HCT116 (cell line): ENCODE measurements at regions not wholly inside any gene's neighbourhood (a gene's known extent, or its start where the extent isn't known, plus 50 kb on each side); places are given as distances from the start of the nearest gene placed in this dataset.

Experiments used
- ATAC-seq: fragments of 200-7000 bp; cut with Tn5 transposase; 2 replicates; pipeline ENCODE4 v1.9.1; 2020; ENCODE audit warnings: mild to moderate bottlenecking, moderate library complexity
- BruUV-seq: library from RNA; stranded (reverse); fragments of 400-500 nt; replicated peaks from 2 replicates; lab custom pipeline; 2021; lab: Mats Ljungman, UMichigan
- CTCF ChIA-PET: fragments of 300-600 bp; sonication (Branson Sonifier 250); formaldehyde crosslinking; loops from one replicate; lab custom pipeline; 2021; ENCODE audit warnings: antibody characterized with exemption; lab: Charles Lee
- POLR2A ChIA-PET: fragments of 300-600, 350-600 bp; sonication (Branson Sonifier 250); formaldehyde crosslinking; loops from one replicate; lab custom pipeline; 2021; ENCODE audit warnings: antibody characterized with exemption; lab: Charles Lee
- RAD21 ChIA-PET, 2 experiments: fragments of 300-600 bp; sonication (Branson Sonifier 250); formaldehyde crosslinking; loops; one replicate each; lab custom pipeline; 2023; ENCODE audit warnings: low total read pairs in 2 of 2; ENCODE audit not compliant: uncharacterized antibody in 2 of 2, unreplicated experiment in 2 of 2, low non-redundant PET in 1 of 2; lab: Charles Lee
- DNase-seq: peaks from one replicate; pipeline ENCODE4 v3.0.0-alpha.2; 2010; ENCODE audit warnings: low read depth, low spot score
- H2AFZ ChIP-seq: fragments of 200-600 bp; shearing (Covaris generic), sonication (generic); 2 replicates; pipeline ENCODE4 v1.6.1; 2017; ENCODE audit warnings: low read depth, mixed run types, mixed read lengths, antibody characterized with exemption, low read length; ENCODE audit not compliant: poor library complexity, severe bottlenecking
- H3K27ac ChIP-seq: 2 replicates; pipeline ENCODE4 v1.5.1; 2012; ENCODE audit warnings: low read depth, low read length
- H3K27me3 ChIP-seq: fragments of 200-600 bp; sonication (generic); 2 replicates; pipeline ENCODE4 v1.6.1; 2016; ENCODE audit warnings: mixed run types, low read length, mixed read lengths; ENCODE audit not compliant: insufficient read depth
- H3K36me3 ChIP-seq, 2 experiments: fragments of 200-500 bp in 1 of 2; fragments of 200-600 bp in 1 of 2; sonication (Bioruptor generic) in 1 of 2; sonication (generic) in 1 of 2; 2 replicates each; pipeline versions ENCODE4 v1.5.1 to v1.6.1; 2014 to 2016; ENCODE audit warnings: low read length in 2 of 2, inconsistent platforms in 1 of 2, mixed read lengths in 1 of 2, mixed run types in 1 of 2; ENCODE audit not compliant: insufficient read depth in 2 of 2, control insufficient read depth in 1 of 2
- H3K4me1 ChIP-seq, 2 experiments: fragments of 200-600 bp in 1 of 2; sonication (generic) in 1 of 2; 2 replicates each; pipeline versions ENCODE4 v1.5.1 to v1.6.1; 2012 to 2017; ENCODE audit warnings: low read length in 2 of 2, inconsistent platforms in 1 of 2, mild to moderate bottlenecking in 1 of 2, mixed read lengths in 1 of 2, mixed run types in 1 of 2, moderate library complexity in 1 of 2; ENCODE audit not compliant: insufficient read depth in 2 of 2, control insufficient read depth in 1 of 2
- H3K4me2 ChIP-seq: fragments of 200-600 bp; sonication (generic); 2 replicates; pipeline ENCODE4 v1.6.1; 2017; ENCODE audit warnings: mixed run types, low read length, mixed read lengths
- H3K4me3 ChIP-seq, 2 experiments: fragments of 200-600 bp in 1 of 2; sonication (generic) in 1 of 2; replicated peaks in 1 of 2; 2 replicates each; pipeline ENCODE4 v1.5.1; 2011 to 2016; ENCODE audit warnings: low read length in 2 of 2, control low read depth in 1 of 2, low read depth in 1 of 2, mild to moderate bottlenecking in 1 of 2, mixed read lengths in 1 of 2, mixed run types in 1 of 2
- H3K79me2 ChIP-seq: fragments of 200-600 bp; sonication (generic); 2 replicates; pipeline ENCODE4 v1.6.1; 2017; ENCODE audit warnings: mild to moderate bottlenecking, mixed run types, low read length, moderate library complexity, mixed read lengths; ENCODE audit not compliant: insufficient read depth
- H3K9ac ChIP-seq: fragments of 200-600 bp; sonication (generic); 2 replicates; pipeline ENCODE4 v1.6.1; 2016; ENCODE audit warnings: low read length, mixed read lengths
- H3K9me2 ChIP-seq: fragments of 200-600 bp; sonication (generic), shearing (Covaris generic); 2 replicates; pipeline ENCODE4 v1.6.1; 2017; ENCODE audit warnings: mixed run types, mild to moderate bottlenecking, moderate library complexity; ENCODE audit not compliant: insufficient read depth
- H3K9me3 ChIP-seq, 2 experiments: fragments of 200-500 bp in 1 of 2; fragments of 200-600 bp in 1 of 2; sonication (Bioruptor generic) in 1 of 2; sonication (generic) in 1 of 2; 2 replicates each; pipeline ENCODE4 v1.6.1; 2014 to 2017; ENCODE audit warnings: low read length in 2 of 2, mixed read lengths in 2 of 2, inconsistent platforms in 1 of 2, low read depth in 1 of 2, mild to moderate bottlenecking in 1 of 2, mixed run types in 1 of 2, moderate library complexity in 1 of 2; ENCODE audit not compliant: control insufficient read depth in 1 of 2, insufficient read depth in 1 of 2
- H4K20me1 ChIP-seq: fragments of 200-600 bp; sonication (generic), shearing (Covaris generic); 2 replicates; pipeline ENCODE4 v1.6.1; 2017; ENCODE audit warnings: mixed run types, mild to moderate bottlenecking, moderate library complexity; ENCODE audit not compliant: insufficient read depth
- ATF3 ChIP-seq: IDR thresholded peaks from 2 replicates; pipeline ENCODE4 v1.6.1; 2012
- CBX3 ChIP-seq: IDR thresholded peaks from 2 replicates; pipeline ENCODE4 v1.6.1; 2012; ENCODE audit warnings: low read depth
- CEBPB ChIP-seq: IDR thresholded peaks from 2 replicates; pipeline ENCODE4 v1.6.1; 2012; ENCODE audit warnings: low read depth
- EGR1 ChIP-seq: IDR thresholded peaks from 2 replicates; pipeline ENCODE4 v1.6.1; 2012; ENCODE audit warnings: low read depth
- ELF1 ChIP-seq: IDR thresholded peaks from 2 replicates; pipeline ENCODE4 v1.6.1; 2012; ENCODE audit warnings: low read depth, borderline replicate concordance
- EZH2 ChIP-seq: fragments of 200-600 bp; sonication (generic); IDR thresholded peaks from 2 replicates; pipeline ENCODE4 v1.6.1; 2017; ENCODE audit warnings: antibody characterized with exemption, mixed run types
- EZH2phosphoT487 ChIP-seq: fragments of 200-600 bp; IDR thresholded peaks from 2 replicates; pipeline ENCODE4 v1.6.1; 2018; ENCODE audit warnings: antibody characterized with exemption, borderline replicate concordance
- FOSL1 ChIP-seq: IDR thresholded peaks from 2 replicates; pipeline ENCODE4 v1.6.1; 2012; ENCODE audit warnings: low read depth
- JUND ChIP-seq: IDR thresholded peaks from 2 replicates; pipeline ENCODE4 v1.6.1; 2012
- POLR2A ChIP-seq: IDR thresholded peaks from 2 replicates; pipeline ENCODE4 v1.7.0; 2011; ENCODE audit warnings: borderline replicate concordance; ENCODE audit not compliant: insufficient read depth, insufficient read length; ENCODE audit errors: extremely low read depth
- POLR2AphosphoS5 ChIP-seq: IDR thresholded peaks from 2 replicates; pipeline ENCODE4 v1.6.1; 2011; ENCODE audit warnings: mild to moderate bottlenecking, low read depth, low read length, moderate library complexity
- REST ChIP-seq: IDR thresholded peaks from 2 replicates; pipeline ENCODE4 v1.6.1; 2012; ENCODE audit warnings: low read depth
- SIN3A ChIP-seq: IDR thresholded peaks from 2 replicates; pipeline ENCODE4 v1.6.1; 2012; ENCODE audit warnings: low read depth
- SRF ChIP-seq: IDR thresholded peaks from 2 replicates; pipeline ENCODE4 v1.6.1; 2012; ENCODE audit warnings: low read depth
- TCF7L2 ChIP-seq: IDR thresholded peaks from 2 replicates; pipeline ENCODE4 v1.7.0; 2011; ENCODE audit warnings: borderline replicate concordance, inconsistent platforms; ENCODE audit not compliant: insufficient read depth, insufficient read length; ENCODE audit errors: extremely low read depth
- ZBTB33 ChIP-seq: IDR thresholded peaks from 2 replicates; pipeline ENCODE4 v1.6.1; 2011; ENCODE audit warnings: mild to moderate bottlenecking, low read length, moderate library complexity; ENCODE audit not compliant: insufficient replicate concordance; ENCODE audit errors: extremely low read depth
- ZNF274 ChIP-seq: fragments of 200-500 bp; sonication (Bioruptor generic); IDR thresholded peaks from 2 replicates; pipeline ENCODE4 v1.6.1; 2014; ENCODE audit warnings: mild to moderate bottlenecking, low read depth, low read length, inconsistent platforms
- intact Hi-C: fragments of 100-400 bp; cut with micrococcal nuclease; formaldehyde crosslinking; loops from 2 replicates; pipeline ENCODE4 v1.10.0; 2022

GRCh38 chr3:99021466-99021865 lies 120.0 kb upstream of the DCBLD2 start:
- H3K4me1 ChIP-seq, result no peaks in the 10 kb centered on the region
- ChIA-PET CTCF (interaction anchor here (2.7 kb wide), 1 partner anchor 152 kb away, joined by 24 read pairs; no protein-coding TSS in a partner anchor), POLR2A (no interaction called here), RAD21 (no interaction called here)
- no peak for ATAC-seq
- H3K27me3 ChIP-seq, result no peaks in the 10 kb centered on the region
- BruUV-seq, result no TSS peak
- H4K20me1 ChIP-seq, result no peaks in the 10 kb centered on the region
- no peak overlapping the region for H3K4me2 ChIP-seq
- TF ChIP-seq CBX3, result no peak
- no peak for TF ChIP-seq POLR2AphosphoS5
- TF ChIP-seq FOSL1, result no peak
- no peak for TF ChIP-seq TCF7L2
- no peak for TF ChIP-seq EGR1
- no peak for TF ChIP-seq EZH2
- TF ChIP-seq EZH2phosphoT487, result no peak
- no peak for TF ChIP-seq JUND
- TF ChIP-seq SIN3A, result no peak
- no peak for TF ChIP-seq CEBPB
- no peak overlapping the region for H2AFZ ChIP-seq
- no peak overlapping the region for H3K9ac ChIP-seq
- intact Hi-C loops, result loop anchor here (10.0 kb wide), 1 partner anchor 513 kb away; no protein-coding TSS in a partner anchor
- no peak overlapping the region for H3K27ac ChIP-seq
- no peaks in the 10 kb centered on the region for H3K9me2 ChIP-seq
- no peak overlapping the region for H3K4me3 ChIP-seq
- no peaks in the 10 kb centered on the region for H3K9me3 ChIP-seq
- H3K79me2 ChIP-seq, result no peaks in the 10 kb centered on the region
- H3K36me3 ChIP-seq, result no peaks in the 10 kb centered on the region
- no peak for DNase-seq

- BruUV-seq, result no TSS peak
These were observed 115.0 kb upstream of the DCBLD2 start for GRCh38 chr3:99016452-99016851.

More at GRCh38 chr3:99016452-99016851, 115.0 kb upstream of the DCBLD2 start:
- RAD21 ChIA-PET, result no interaction called here
- no peak overlapping the region for H3K4me2 ChIP-seq
- H3K9me3 ChIP-seq, result no peaks in the 10 kb centered on the region
- no peaks in the 10 kb centered on the region for H4K20me1 ChIP-seq
- no peak overlapping the region for H3K27ac ChIP-seq
- no peak overlapping the region for H3K4me3 ChIP-seq
- H3K79me2 ChIP-seq, result no peaks in the 10 kb centered on the region
- no peaks in the 10 kb centered on the region for H3K9me2 ChIP-seq
- no peak for DNase-seq
- H3K4me1 ChIP-seq, result no peaks in the 10 kb centered on the region
- H2AFZ ChIP-seq, result no peak overlapping the region
- no peaks in the 10 kb centered on the region for H3K27me3 ChIP-seq
- POLR2A ChIA-PET, result no interaction called here
- no peak overlapping the region for H3K9ac ChIP-seq
- CTCF ChIA-PET, result no interaction called here
- intact Hi-C loops, result no loop called here
- no peak for TF ChIP-seq POLR2A
- TF ChIP-seq SRF, result no peak
- no peak for TF ChIP-seq ZBTB33
- TF ChIP-seq REST, result no peak
- TF ChIP-seq FOSL1, result no peak
- TF ChIP-seq JUND, result no peak
- no peak for TF ChIP-seq ATF3
- no peak for TF ChIP-seq ELF1
- TF ChIP-seq ZNF274, result no peak
- TF ChIP-seq SIN3A, result no peak
- TF ChIP-seq EGR1, result no peak
- no peak for ATAC-seq
- no peaks in the 10 kb centered on the region for H3K36me3 ChIP-seq
